HepG2 (cell line): ENCODE measurements at regions not wholly inside any gene's neighbourhood (a gene's known extent, or its start where the extent isn't known, plus 50 kb on each side); places are given as distances from the start of the nearest gene placed in this dataset.

ENCODE experiments used
- ATAC-seq: fragments of 200-7000 bp; cut with Tn5 transposase; 3 replicates; pipeline ENCODE4 v1.9.1; 2020; ENCODE audit warnings: mild to moderate bottlenecking, moderate library complexity
- BruUV-seq: library from RNA; stranded (reverse); fragments of 400-500 nt; replicated peaks from 2 replicates; lab custom pipeline; 2021; lab: Mats Ljungman, UMichigan
- CTCF ChIA-PET: fragments of 300-600 bp; formaldehyde crosslinking; extraction: SDS; loops from one replicate; lab custom pipeline; 2021; ENCODE audit warnings: low total read pairs, inconsistent platforms, low intra/inter-chr PET ratio; lab: Yijun Ruan, JAX
- POLR2A ChIA-PET: fragments of 350-600 bp; sonication (Branson Sonifier 250); formaldehyde crosslinking; loops from one replicate; lab custom pipeline; 2020; ENCODE audit warnings: antibody characterized with exemption, inconsistent platforms; lab: Yijun Ruan, JAX
- DNase-seq: peaks from one replicate; pipeline ENCODE4 v3.0.0-alpha.2; 2015; ENCODE audit warnings: low spot score
- FAIRE-seq: peaks from 3 replicates; lab custom pipeline; 2011; peaks lifted over from hg19 to GRCh38; lab: Jason Lieb, UNC
- H2AFZ ChIP-seq: one replicate; pipeline ENCODE4 v1.6.1; 2011; ENCODE audit warnings: low read length, inconsistent platforms
- H3K27ac ChIP-seq: fragments of 300-600 bp; 3 replicates; pipeline ENCODE4 v1.8.0; 2011; ENCODE audit warnings: mixed run types, mild to moderate bottlenecking, mixed read lengths, low read length, inconsistent platforms; ENCODE audit not compliant: insufficient read depth; ENCODE audit errors: extremely low read length
- H3K27me3 ChIP-seq, 2 experiments: fragments of 200-600 bp in 1 of 2; 2 replicates in 1 of 2; 3 replicates in 1 of 2; pipeline versions ENCODE4 v1.6.0 to v1.8.0; 2011; ENCODE audit warnings: low read length in 2 of 2, mild to moderate bottlenecking in 2 of 2, moderate library complexity in 2 of 2, inconsistent platforms in 1 of 2; ENCODE audit not compliant: insufficient read depth in 2 of 2, control insufficient read depth in 1 of 2
- H3K36me3 ChIP-seq, 2 experiments: fragments of 200-600 bp in 1 of 2; replicated peaks in 1 of 2; 2 replicates in 1 of 2; 3 replicates in 1 of 2; pipeline versions ENCODE4 v1.5.1 to v1.8.0; 2011; ENCODE audit warnings: low read length in 2 of 2, inconsistent platforms in 1 of 2; ENCODE audit not compliant: insufficient read depth in 2 of 2, control insufficient read depth in 1 of 2
- H3K4me1 ChIP-seq: 2 replicates; pipeline ENCODE4 v1.5.1; 2012; ENCODE audit warnings: low read length, inconsistent platforms; ENCODE audit not compliant: insufficient read depth
- H3K4me2 ChIP-seq: 2 replicates; pipeline ENCODE4 v1.6.0; 2011; ENCODE audit warnings: low read depth, low read length, inconsistent platforms
- H3K4me3 ChIP-seq, 3 experiments: fragments of 200-600 bp in 1 of 3; sonication (generic), shearing (Covaris generic) in 1 of 3; replicated peaks in 1 of 3; 2 replicates each; pipeline ENCODE4 v1.5.1; 2011 to 2016; ENCODE audit warnings: low read length in 3 of 3, inconsistent platforms in 2 of 3, low read depth in 2 of 3, mild to moderate bottlenecking in 2 of 3, control low read depth in 1 of 3, mixed read lengths in 1 of 3; ENCODE audit not compliant: insufficient read depth in 1 of 3
- H3K79me2 ChIP-seq: one replicate; pipeline ENCODE4 v1.6.1; 2011; ENCODE audit warnings: low read length, inconsistent platforms; ENCODE audit not compliant: insufficient read depth
- H3K9ac ChIP-seq: 2 replicates; pipeline ENCODE4 v1.6.0; 2011; ENCODE audit warnings: mild to moderate bottlenecking, low read depth, low read length, inconsistent platforms; ENCODE audit not compliant: insufficient read depth
- H3K9me3 ChIP-seq: 2 replicates; pipeline ENCODE4 v1.5.1; 2012; ENCODE audit warnings: mild to moderate bottlenecking, low read length
- H4K20me1 ChIP-seq: 2 replicates; pipeline ENCODE4 v1.6.0; 2011; ENCODE audit warnings: inconsistent platforms, mild to moderate bottlenecking, low read length, moderate library complexity; ENCODE audit not compliant: insufficient read depth
- MATR3 ChIP-seq: sonication (generic); formaldehyde crosslinking; IDR thresholded peaks from 2 replicates; pipeline ENCODE4 v1.4.0; 2020; ENCODE audit warnings: missing genetic modification reagents
- ZNF251 ChIP-seq: sonication (generic); formaldehyde crosslinking; IDR thresholded peaks from 2 replicates; pipeline ENCODE4 v1.9.0; 2021; ENCODE audit warnings: mild to moderate bottlenecking, missing genetic modification reagents
- ZNF256 ChIP-seq: sonication (generic); formaldehyde crosslinking; conservative IDR thresholded peaks from 2 replicates; pipeline ENCODE4 v1.4.0; 2020; ENCODE audit warnings: missing genetic modification reagents
- ZNF30 ChIP-seq: sonication (generic); formaldehyde crosslinking; IDR thresholded peaks from 2 replicates; pipeline ENCODE4 v1.5.0; 2020; ENCODE audit warnings: mild to moderate bottlenecking, missing genetic modification reagents
- ZSCAN29 ChIP-seq: sonication (generic); formaldehyde crosslinking; conservative IDR thresholded peaks from 2 replicates; pipeline ENCODE4 v1.4.0; 2020; ENCODE audit warnings: mild to moderate bottlenecking, missing genetic modification reagents
- WGBS: methylation state at CpG from one replicate; pipeline ENCODE4 v1.1.6; 2017; ENCODE audit warnings: low lambda C conversion rate; 5-methylcytosine and 5-hydroxymethylcytosine counted together
- in situ Hi-C: cut with HindIII; loops from 2 replicates; pipeline ENCODE4 v1.10.0; 2017; ENCODE audit warnings: low pct_unique_long_range_greater_than_20kb; ENCODE audit not compliant: extremely low pct_ligation_motif_present
- intact Hi-C: fragments of 100-400 bp; cut with micrococcal nuclease; formaldehyde crosslinking; loops from one replicate; pipeline ENCODE4 v1.10.0; 2022; ENCODE audit not compliant: unreplicated experiment
- TF ChIP-seq, protein P1 (sequence below), 2 experiments: fragments of 450-650 bp in 1 of 2; sonication (generic) in 1 of 2; formaldehyde crosslinking in 1 of 2; IDR thresholded peaks; 2 replicates each; pipeline versions ENCODE4 v1.6.1 to v1.8.0; 2016 to 2022; ENCODE audit warnings: antibody characterized with exemption in 1 of 2, mild to moderate bottlenecking in 1 of 2, missing genetic modification reagents in 1 of 2

- peaks cover 0 to 3% of the 10 kb centered on the region in 2 experiments; a peak in 1 of 5 replicates for H3K27me3 ChIP-seq
- no peaks in the 10 kb centered on the region for H3K79me2 ChIP-seq
- BruUV-seq, result no TSS peak
- FAIRE-seq (no peak), ATAC-seq (no peak), DNase-seq (no peak)
- no peaks in the 10 kb centered on the region for H3K36me3 ChIP-seq
- CTCF ChIA-PET, result no interaction called here
- no peaks in the 10 kb centered on the region for H4K20me1 ChIP-seq
- TF ChIP-seq ZNF256 (CRISPR knock-in tag), result no peak
- H3K9ac ChIP-seq, result no peak overlapping the region
- H2AFZ ChIP-seq, result no peak overlapping the region
- POLR2A ChIA-PET, result no interaction called here
- WGBS, result 95% methylated on average over 2 of the region's 2 CpGs
- H3K4me1 ChIP-seq, result peaks cover 9% of the 10 kb centered on the region; the same call in 1 of the 2 replicates
- no peaks in the 10 kb centered on the region for H3K9me3 ChIP-seq
- in situ Hi-C loops, result no loop called here
- no peak overlapping the region for H3K27ac ChIP-seq
- no peak overlapping the region for H3K4me3 ChIP-seq
- intact Hi-C loops, result no loop called here
- H3K4me2 ChIP-seq, result no peak overlapping the region
Measured at GRCh38 chr12:92051441-92051840, 94.2 kb downstream of the BTG1 start.

- TF ChIP-seq ZNF251 (CRISPR knock-in tag) (no peak), MATR3 (CRISPR knock-in tag) (no peak), ZNF30 (CRISPR knock-in tag) (no peak), ZSCAN29 (no peak)
- TF ChIP-seq, protein P1, sequence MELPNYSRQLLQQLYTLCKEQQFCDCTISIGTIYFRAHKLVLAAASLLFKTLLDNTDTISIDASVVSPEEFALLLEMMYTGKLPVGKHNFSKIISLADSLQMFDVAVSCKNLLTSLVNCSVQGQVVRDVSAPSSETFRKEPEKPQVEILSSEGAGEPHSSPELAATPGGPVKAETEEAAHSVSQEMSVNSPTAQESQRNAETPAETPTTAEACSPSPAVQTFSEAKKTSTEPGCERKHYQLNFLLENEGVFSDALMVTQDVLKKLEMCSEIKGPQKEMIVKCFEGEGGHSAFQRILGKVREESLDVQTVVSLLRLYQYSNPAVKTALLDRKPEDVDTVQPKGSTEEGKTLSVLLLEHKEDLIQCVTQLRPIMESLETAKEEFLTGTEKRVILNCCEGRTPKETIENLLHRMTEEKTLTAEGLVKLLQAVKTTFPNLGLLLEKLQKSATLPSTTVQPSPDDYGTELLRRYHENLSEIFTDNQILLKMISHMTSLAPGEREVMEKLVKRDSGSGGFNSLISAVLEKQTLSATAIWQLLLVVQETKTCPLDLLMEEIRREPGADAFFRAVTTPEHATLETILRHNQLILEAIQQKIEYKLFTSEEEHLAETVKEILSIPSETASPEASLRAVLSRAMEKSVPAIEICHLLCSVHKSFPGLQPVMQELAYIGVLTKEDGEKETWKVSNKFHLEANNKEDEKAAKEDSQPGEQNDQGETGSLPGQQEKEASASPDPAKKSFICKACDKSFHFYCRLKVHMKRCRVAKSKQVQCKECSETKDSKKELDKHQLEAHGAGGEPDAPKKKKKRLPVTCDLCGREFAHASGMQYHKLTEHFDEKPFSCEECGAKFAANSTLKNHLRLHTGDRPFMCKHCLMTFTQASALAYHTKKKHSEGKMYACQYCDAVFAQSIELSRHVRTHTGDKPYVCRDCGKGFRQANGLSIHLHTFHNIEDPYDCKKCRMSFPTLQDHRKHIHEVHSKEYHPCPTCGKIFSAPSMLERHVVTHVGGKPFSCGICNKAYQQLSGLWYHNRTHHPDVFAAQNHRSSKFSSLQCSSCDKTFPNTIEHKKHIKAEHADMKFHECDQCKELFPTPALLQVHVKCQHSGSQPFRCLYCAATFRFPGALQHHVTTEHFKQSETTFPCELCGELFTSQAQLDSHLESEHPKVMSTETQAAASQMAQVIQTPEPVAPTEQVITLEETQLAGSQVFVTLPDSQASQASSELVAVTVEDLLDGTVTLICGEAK (IDR thresholded peaks at IDR 0.05), result no peak
- TF ChIP-seq, protein P1 (CRISPR knock-in tag; IDR thresholded peaks at IDR 0.05), result no peak
- Histone ChIP-seq H2AFZ (no peak overlapping the region), H4K20me1 (no peaks in the 10 kb centered on the region), H3K27ac (no peak overlapping the region), H3K4me3 (no peak overlapping the region), H3K4me2 (no peak overlapping the region), H3K36me3 (no peaks in the 10 kb centered on the region), H3K79me2 (no peaks in the 10 kb centered on the region), H3K9me3 (no peaks in the 10 kb centered on the region), H3K4me1 (peaks cover 9% of the 10 kb centered on the region; the same call in 1 of the 2 replicates), H3K27me3 (peaks cover 0 to 3% of the 10 kb centered on the region in 2 experiments; a peak in 1 of 5 replicates), H3K9ac (no peak overlapping the region)
- ATAC-seq, result no peak
- DNase-seq, result no peak
- POLR2A ChIA-PET, result interaction anchor here (1.1 kb wide), 1 partner anchor 96 kb away, joined by 5 read pairs; the partner anchor contains the start of gene BTG1
- no TSS peak for BruUV-seq
- no peak for FAIRE-seq
- intact Hi-C loops, result no loop called here
- WGBS, result 35% methylated on average over 3 of the region's 3 CpGs
- in situ Hi-C loops, result no loop called here
- CTCF ChIA-PET, result no interaction called here
Measured at GRCh38 chr12:92049403-92049802, 96.2 kb downstream of the BTG1 start.
